ENCODE measurements at regions not wholly inside any gene's neighbourhood (a gene's known extent, or its start where the extent isn't known, plus 50 kb on each side); places are given as distances from the start of the nearest gene placed in this dataset.
A peak's percentile ranks its signal among the peaks of the same experiment; 100 is the strongest.
"Not testable (repeated sequence)": the region's sequence is repeated elsewhere in the genome, so short reads cannot be mapped to it uniquely, and the experiment has no call there.

DNA sequence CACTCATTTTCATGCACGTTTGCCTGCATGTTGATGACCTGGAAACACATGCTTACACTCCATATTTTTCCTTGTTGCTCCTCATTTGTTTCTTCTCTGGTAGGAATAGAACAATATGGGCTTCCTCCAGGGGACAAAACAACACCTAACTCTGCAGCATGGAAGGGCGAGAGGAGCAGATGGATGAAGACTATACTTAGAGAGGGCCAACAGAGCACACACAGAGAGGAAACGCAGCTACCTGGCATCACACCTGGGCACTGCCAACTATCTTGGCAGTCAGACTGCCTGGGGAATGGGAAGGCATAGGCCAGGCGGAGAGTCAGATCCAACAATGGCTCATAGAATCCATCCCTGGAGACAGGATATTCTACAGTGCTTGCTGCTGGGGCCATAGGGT, 290.9 kb downstream of the CD83 start:
- no peak for DNase-seq

DNA sequence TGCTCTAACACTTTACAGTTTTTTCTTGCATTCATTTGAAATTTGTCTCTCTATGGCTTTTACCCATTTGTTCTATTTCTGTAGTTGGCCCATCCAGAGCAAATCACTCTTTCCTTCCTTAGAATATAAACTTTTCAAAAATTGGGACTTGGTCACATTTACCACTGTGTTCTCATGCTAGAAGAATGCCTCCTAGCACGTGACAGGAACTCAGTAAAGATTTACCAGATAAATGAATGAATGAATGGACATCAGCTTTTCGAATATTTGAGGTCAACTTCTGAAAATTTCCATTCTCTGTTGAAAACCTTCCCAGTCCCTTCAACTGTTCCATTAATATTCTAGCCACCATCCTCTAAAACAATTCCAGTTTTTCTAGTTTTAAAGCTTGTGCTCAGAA, 294.5 kb downstream of the CD83 start:
- DNase-seq, result no peak

GRCh38 chr6:14415452-14415851, 297.9 kb downstream of the CD83 start:
- DNase-seq, result no peak

- DNase-seq, result no peak
These were observed 299.8 kb downstream of the CD83 start for GRCh38 chr6:14417377-14417776.

GRCh38 chr6:14419224-14419623, 301.7 kb downstream of the CD83 start:
- DNase-seq, result not testable (repeated sequence)

DNA sequence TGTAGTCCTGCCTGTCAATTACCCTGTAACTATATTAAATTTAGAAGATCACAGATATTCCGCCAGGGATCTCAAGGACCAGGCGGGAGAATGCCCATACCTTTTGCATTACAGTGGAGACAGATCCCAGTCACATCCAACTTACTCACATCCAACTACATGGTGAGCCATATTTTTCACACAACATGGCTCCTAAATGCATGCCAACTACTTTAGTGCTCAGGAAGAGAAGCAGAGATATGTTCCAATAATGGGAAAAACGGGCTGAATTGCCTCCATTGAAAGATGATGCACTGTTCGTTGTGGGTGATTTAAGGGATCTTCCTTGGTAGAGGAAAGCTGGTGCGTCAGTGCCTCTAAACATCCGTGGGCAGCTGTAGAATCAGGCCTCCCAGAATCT, 304.5 kb downstream of the CD83 start:
- DNase-seq, result no peak

DNA sequence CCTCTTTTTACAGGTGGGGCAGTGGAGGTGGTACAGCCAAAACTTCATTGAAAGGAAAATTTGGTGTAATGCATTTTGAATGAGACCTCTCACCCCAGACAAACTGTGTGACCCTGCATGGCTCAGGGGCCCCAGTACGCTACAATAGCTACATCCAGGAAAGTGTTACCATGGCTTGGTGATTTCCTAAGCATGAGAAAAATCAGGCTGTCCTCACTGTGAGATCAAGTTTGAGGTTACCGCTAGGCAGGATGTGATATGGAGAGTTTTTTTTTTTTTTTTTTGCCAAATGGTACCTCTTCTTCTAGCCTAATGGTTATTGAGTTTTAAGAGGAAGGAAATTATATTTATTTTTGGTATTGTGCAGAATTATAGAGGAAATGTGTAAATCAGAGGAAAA, 305.3 kb downstream of the CD83 start:
- DNase-seq, result no peak

DNA sequence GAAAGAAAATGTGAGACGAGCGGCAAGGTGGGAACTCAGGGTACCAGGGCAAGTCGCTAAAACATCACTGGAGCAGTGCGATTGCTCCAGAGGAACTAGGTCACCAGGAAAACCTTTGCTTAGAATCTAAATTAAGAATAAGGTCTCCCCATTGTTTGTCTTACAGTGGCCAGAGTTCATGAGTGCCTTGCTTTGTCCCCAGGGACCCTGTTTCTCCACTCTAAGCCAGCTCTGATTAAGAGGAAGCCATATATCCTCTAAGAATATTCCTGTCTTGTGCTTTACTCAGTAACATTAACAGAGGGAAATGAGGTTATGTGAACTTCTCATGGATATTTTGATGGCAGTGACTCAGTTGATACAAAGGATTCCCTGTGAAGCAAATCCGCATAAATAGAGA, 305.8 kb downstream of the CD83 start:
- DNase-seq, result no peak

DNA sequence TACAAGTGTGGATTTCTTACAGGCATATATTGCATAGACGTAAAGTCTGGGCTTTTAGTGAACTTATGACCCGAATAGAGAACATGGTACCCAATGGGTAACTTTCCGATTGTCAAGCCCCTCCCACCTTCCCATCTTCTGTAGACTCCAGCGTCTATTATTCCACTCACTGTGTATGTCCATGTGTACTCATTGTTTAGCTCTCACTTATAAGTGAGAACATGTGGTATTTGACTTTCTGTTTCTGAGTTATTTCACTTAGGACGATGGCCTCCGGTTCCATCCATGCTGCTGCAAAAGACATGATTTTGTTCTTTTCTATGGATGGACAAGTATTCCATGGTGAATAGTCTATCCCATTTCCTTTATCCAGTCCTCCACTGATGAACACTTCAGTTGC, 306.4 kb downstream of the CD83 start:
- no peak for DNase-seq

- DNase-seq, result no peak
These were observed 308.2 kb downstream of the CD83 start for GRCh38 chr6:14425805-14426204.

GRCh38 chr6:14426281-14426680, 308.7 kb downstream of the CD83 start:
- no peak for DNase-seq

DNA sequence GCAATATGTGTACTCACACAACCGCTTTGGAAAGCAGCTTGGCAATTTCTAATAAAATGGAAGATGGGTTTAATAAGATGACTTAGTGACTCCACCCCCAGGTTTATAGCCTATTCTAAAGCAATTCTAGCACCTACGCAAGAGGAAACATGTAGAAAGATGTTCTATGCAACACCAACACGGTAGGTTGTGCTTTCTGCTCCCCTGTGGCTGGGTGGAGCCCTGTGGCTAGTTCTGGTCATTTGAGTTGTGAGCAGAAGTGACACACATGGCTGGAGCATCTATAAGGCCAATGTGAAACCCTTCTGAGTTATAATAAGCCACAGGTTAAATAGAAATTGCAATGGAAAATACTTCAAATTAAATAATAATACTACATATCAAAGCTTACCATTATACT, 310.7 kb downstream of the CD83 start:
- no peak for DNase-seq

DNA sequence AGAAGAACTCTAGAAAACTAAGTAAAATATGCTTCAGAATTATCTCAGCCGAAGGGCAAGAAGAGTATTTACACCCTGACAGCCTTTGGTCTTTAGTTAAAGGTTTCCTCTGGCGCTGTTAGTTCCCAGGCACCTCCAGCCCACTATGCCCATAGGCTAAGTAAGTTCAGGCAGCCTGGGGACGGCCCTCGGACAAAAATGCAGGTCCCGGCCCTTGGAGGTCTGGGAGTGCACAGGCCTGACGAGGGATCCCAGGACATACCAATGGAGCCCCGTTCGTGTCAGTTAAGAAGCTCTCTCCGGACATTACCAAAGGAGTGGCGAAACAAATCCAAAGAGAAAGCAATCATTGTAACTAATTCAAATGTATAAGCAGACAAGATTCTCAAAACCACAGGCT, 311.8 kb downstream of the CD83 start:
- DNase-seq, result no peak

DNA sequence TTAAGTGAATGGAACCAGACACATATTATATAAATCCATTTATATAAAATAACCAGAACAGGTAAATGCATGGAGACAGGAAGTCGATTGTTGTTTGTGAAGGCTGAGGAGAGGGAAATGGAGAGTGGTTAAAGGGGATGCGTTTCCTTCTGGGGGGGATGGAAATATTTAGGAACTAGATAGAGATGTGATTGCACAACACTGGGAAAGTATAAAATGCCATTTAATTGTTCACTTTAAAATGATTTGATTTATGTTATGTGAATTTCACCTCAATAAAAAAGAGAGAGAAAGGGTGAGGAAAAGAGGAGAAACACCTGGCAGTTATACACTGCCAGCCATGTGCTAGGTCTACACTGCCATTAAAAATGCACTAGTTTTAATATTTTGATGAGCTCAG, 312.6 kb downstream of the CD83 start:
- no peak for DNase-seq

DNA sequence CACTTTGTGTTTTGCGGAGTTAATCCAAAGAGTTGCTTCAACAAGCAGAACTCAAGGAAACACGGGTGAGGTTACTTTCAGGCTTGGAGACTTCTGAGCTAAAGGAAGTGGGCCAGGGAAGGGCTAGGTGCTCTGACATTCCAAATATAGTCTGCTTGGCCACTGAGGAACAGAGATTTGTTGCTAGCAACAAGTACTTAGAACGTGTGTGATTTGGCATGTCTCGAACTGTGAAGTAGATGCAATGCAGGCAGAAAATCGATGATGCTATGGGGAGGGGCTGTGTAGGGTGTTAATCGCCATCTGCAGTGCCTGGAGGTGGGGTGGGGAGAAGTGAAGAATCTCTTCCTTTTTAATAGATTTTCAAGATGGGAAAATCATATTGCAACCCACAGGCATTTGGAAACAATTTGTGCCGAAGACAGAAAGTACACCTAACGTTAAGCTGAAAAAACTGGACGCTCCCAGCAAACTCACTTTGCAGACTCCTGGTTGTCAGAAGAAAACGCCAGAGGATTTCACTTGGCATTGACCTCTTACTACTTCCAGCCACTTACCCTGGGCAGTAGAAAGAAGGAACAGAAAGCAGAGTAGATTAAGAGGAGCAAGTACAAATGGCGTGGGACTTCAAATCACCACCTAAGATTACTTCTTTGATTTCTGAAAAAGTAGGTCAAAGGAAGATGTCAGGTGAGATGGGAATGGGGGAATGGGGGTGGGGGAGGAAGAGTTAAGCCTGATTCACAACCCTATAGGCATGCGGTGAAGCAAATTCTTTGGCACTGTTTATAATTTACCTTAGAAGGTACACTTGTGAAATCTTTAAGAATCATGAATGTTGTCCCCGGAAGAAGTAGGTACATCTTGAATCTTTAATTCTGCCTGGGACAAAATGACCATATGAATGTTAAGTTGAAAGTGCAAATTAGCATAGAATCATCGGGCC, 314.1 kb downstream of the CD83 start:
- no peak for DNase-seq

DNA sequence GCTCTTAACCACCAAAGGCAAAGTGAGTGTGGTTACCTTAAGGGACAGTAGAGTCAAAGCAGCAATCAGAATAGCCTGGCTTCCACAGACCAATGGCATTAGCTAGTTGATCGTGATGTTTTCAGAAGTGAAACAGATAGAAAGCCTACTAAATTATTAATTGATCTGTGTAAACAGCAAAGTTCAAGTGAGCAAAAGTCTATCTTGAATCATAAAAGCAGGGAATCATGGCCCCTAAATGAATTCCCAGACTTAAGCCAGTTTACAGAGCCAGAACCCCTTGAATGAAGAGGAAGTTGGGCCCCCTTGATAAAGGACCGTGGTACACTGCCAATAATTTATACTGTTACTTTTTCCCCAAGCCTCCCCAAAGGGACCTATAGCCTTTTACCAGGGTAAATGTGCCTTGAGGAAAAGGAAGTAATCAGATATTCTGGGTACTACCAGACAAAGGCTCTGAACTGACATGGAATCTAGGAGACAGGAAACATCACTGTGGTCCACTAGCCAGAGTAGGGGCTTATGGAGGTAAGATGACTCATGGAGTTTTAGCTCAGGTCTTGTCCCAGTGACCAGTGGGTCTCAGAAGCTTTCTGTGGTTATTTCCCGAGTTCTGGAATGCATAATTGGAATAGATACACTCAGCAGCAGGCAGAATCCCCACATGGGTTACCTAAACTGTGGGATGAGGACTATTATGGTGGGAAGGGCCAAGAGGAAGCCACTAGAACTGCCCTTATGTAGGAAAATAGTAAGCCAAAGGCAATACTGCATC, 317.5 kb downstream of the CD83 start:
- no peak for DNase-seq

DNA sequence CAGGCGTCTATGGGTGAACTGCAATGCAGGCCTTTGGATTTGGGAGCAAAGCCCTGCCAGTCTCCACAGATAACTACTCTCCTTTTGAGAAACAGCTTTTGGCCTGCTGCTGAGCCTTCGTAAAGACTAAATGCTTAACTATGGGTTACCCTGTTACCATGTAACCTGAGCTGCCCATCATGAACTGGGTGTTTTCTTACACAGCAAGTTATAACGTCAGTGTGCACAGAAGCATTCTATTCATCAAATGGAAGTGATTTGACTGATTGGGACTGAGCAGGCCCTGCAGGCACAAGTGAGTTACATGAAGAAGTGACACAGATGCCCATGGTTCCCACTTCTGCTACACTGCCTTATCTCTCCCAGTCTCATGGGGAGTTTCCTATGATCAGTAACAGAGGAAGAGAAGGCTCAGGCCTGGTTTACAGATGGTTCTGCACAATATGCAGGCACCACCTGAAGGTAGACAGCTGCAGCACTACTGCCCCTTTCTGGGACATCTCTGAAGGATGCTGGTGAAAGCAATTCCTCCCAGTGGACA, 319.1 kb downstream of the CD83 start:
- DNase-seq, result peak; percentile 52

DNA sequence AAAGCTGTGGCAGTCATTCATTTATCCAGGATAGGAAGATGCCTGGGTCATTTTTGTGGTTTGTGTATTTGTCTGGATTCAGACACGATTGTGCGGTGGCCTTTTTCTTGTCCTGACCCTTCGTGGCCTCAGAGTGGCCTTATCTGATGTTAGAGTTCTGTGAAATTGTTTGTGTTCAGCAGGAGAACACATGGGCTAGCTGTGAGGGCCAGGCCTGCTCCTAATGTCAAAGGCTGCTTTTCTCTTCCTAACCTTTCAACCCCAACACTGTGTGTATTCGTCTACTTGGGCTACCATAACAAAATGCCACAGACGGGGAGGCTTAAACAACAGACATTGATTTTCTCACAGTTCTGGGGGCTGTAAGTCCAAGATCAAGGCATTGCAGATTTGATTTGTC, 321.8 kb downstream of the CD83 start:
- DNase-seq, result no peak

- no peak for DNase-seq
These were observed 322.8 kb downstream of the CD83 start for GRCh38 chr6:14440215-14440910.

GRCh38 chr6:14440940-14441781, 323.6 kb downstream of the CD83 start:
- DNase-seq, result peak; percentile 95

GRCh38 chr6:14442242-14442641, 324.7 kb downstream of the CD83 start:
- no peak for DNase-seq

DNA sequence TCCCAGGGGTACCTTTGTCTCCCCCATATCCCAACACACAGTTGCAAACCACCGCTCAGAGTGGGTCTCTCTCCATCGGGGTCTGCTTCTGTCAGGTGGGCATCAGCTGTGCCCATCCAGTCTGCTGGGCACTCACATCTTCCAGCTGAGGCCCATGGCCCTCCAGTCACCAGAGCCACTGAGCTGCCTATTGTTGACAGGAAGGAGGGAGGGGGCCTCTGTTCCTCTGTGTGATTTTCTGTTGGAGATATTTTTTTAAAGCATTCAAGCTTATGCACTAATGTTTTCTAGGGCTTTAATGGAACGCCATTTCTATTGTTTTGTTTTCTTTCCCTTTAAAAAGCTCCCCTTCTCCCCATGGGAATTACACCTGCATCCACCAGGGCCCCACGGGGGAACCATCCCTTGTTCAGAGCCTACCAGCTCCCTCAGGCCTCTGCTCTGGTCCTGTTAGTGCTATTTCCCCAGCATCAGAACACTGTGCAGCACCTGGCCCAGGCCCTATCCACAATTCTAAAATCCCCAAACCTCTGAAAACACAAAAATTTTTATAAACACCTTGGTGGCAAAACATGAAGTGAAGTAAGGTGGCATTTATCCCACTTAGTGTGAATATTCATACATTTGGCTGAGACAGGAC, 326.2 kb downstream of the CD83 start:
- no peak for DNase-seq
